ENCODE measurements at regions not wholly inside any gene's neighbourhood (a gene's known extent, or its start where the extent isn't known, plus 50 kb on each side); places are given as distances from the start of the nearest gene placed in this dataset.

- no peak overlapping the region for H3K4me3 ChIP-seq (ENCODE audit: low read depth, low read length)
- TF ChIP-seq CTCF (IDR thresholded peaks at IDR 0.05; ENCODE audit: insufficient read depth, low read length): no peak
- no peak for DNase-seq (ENCODE audit: low read depth)
Measured at GRCh38 chr10:42937048-42937447, 139.8 kb upstream of the RET start.

- no peak for DNase-seq (ENCODE audit: low read depth)
- TF ChIP-seq CTCF (IDR thresholded peaks at IDR 0.05; ENCODE audit: insufficient read depth, low read length): no peak
- no peak overlapping the region for H3K4me3 ChIP-seq (ENCODE audit: low read depth, low read length)
Measured at GRCh38 chr10:42937649-42938180, 139.2 kb upstream of the RET start.

GRCh38 chr10:42938351-42938750 lies 138.5 kb upstream of the RET start:
- TF ChIP-seq CTCF (IDR thresholded peaks at IDR 0.05; ENCODE audit: insufficient read depth, low read length): no peak
- no peak for DNase-seq (ENCODE audit: low read depth)

GRCh38 chr10:42939237-42939636 lies 137.6 kb upstream of the RET start:
- no peak overlapping the region for H3K4me3 ChIP-seq (ENCODE audit: low read depth, low read length)
- no peak for DNase-seq (ENCODE audit: low read depth)
- no peak for TF ChIP-seq CTCF (IDR thresholded peaks at IDR 0.05; ENCODE audit: insufficient read depth, low read length)

More at GRCh38 chr10:42938351-42938750, 138.5 kb upstream of the RET start:
- H3K4me3 ChIP-seq (ENCODE audit: low read depth, low read length): no peak overlapping the region

- no peak for DNase-seq (ENCODE audit: low read depth)
- no peak overlapping the region for H3K4me3 ChIP-seq (ENCODE audit: low read depth, low read length)
- no peak for TF ChIP-seq CTCF (IDR thresholded peaks at IDR 0.05; ENCODE audit: insufficient read depth, low read length)
Measured at GRCh38 chr10:42939685-42940366, 137.0 kb upstream of the RET start.

GRCh38 chr10:42940487-42941294 lies 136.2 kb upstream of the RET start:
- no peak for TF ChIP-seq CTCF (IDR thresholded peaks at IDR 0.05; ENCODE audit: insufficient read depth, low read length)
- no peak overlapping the region for H3K4me3 ChIP-seq (ENCODE audit: low read depth, low read length)
- no peak for DNase-seq (ENCODE audit: low read depth)
